ENCODE measurements at regions not wholly inside any gene's neighbourhood (a gene's known extent, or its start where the extent isn't known, plus 50 kb on each side); places are given as distances from the start of the nearest gene placed in this dataset.

DNA sequence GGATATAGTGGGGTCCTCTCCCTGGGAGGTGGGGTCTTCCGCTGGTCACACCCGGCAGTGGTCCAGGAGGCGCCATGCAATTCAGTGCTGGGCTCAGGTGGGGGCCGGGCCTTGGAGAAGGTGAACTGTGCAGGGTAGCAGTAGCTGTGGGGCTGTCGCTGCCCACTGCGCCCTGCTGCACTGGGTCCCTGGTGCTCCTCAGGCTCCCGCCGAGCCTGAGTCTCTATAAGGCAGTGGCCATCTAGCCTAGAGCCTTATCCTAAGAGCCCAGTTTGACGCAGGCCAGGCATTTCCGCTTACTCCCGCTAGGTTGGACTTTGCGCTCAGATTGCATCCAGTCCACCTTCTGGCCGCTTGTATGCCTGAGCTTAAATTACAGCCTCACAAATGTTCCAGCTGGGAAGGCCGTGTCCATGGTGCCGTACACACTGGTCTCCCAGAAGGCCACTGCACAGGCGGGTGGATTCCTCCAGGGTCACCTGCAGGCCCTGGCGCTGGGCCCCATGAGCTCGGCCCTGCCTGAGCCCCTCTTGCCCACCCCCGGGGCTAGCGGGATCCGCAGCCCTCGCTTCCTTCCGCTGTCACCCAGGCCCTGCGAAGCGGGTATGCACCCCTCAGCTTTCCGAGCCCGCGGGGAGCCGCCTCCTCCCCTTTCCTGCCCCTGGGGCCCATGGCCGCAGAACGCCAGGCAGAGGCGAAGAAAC is 1762.2 kb downstream of the TP53TG3F start:
- no peak overlapping the region for H3K4me3 ChIP-seq
- no peaks in the 10 kb centered on the region for H3K4me1 ChIP-seq
- DNase-seq, result no peak
- peaks cover 7% of the 10 kb centered on the region for H3K9me3 ChIP-seq (replicated peaks)
- TF ChIP-seq, protein P1, sequence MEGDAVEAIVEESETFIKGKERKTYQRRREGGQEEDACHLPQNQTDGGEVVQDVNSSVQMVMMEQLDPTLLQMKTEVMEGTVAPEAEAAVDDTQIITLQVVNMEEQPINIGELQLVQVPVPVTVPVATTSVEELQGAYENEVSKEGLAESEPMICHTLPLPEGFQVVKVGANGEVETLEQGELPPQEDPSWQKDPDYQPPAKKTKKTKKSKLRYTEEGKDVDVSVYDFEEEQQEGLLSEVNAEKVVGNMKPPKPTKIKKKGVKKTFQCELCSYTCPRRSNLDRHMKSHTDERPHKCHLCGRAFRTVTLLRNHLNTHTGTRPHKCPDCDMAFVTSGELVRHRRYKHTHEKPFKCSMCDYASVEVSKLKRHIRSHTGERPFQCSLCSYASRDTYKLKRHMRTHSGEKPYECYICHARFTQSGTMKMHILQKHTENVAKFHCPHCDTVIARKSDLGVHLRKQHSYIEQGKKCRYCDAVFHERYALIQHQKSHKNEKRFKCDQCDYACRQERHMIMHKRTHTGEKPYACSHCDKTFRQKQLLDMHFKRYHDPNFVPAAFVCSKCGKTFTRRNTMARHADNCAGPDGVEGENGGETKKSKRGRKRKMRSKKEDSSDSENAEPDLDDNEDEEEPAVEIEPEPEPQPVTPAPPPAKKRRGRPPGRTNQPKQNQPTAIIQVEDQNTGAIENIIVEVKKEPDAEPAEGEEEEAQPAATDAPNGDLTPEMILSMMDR (IDR thresholded peaks at IDR 0.05; ENCODE audit: borderline replicate concordance), result no peak
- H3K36me3 ChIP-seq, result no peaks in the 10 kb centered on the region
- no peak overlapping the region for H3K27ac ChIP-seq (replicated peaks)
- intact Hi-C loops (cut with micrococcal nuclease), result no loop called here
- no peaks in the 10 kb centered on the region for H3K27me3 ChIP-seq (ENCODE audit: low read depth)

DNA sequence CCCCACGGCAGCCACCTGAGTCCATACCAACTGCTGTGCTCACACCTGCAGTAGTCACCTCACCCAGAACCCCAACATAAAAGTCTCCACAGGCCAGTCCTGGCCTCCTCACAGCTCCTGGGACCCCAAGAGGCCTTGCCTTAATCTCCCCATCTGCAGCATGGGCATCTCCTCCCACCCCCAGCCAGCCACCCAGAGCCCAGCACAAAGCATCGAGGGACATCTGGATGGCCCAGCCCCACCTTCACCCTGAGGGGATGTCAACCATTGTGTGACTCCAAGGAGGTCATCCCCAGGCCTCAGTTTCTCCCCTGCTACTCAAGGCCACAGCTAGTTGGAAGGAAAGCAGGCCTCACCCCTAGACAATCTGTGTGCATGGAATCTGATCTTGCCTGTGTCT is 1775.3 kb downstream of the TP53TG3F start:
- Histone ChIP-seq H3K9me3 (replicated peaks) (no peaks in the 10 kb centered on the region), H3K27me3 (ENCODE audit: low read depth) (peaks cover 6% of the 10 kb centered on the region), H3K4me3 (no peak overlapping the region), H3K27ac (replicated peaks) (no peak overlapping the region), H3K36me3 (no peaks in the 10 kb centered on the region), H3K4me1 (no peaks in the 10 kb centered on the region)
- intact Hi-C loops (cut with micrococcal nuclease), result no loop called here
- TF ChIP-seq, protein P1 (IDR thresholded peaks at IDR 0.05; ENCODE audit: borderline replicate concordance), result no peak
- DNase-seq, result no peak

DNA sequence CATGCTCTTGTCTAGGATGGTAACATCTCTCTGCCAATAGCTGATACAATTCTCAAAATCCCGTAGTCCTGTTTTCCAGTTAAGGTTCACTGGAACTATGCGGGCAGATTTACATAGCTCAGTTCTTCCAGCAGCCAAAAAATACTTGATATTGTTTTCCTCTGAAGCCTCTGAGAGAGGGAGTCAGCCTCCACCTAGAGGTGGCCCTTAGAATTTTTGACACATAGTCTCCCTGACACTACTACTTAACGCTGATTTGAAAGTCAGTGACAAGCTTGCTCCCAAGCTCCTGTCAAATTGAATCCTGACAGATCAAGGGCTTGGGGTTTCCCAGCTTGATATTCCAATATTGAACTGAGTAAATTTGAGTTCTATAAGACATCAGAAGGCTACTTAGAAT is 1780.1 kb downstream of the TP53TG3F start:
- H3K9me3 ChIP-seq (replicated peaks), result no peaks in the 10 kb centered on the region
- H3K36me3 ChIP-seq, result no peaks in the 10 kb centered on the region
- no peaks in the 10 kb centered on the region for H3K4me1 ChIP-seq
- H3K4me3 ChIP-seq, result no peak overlapping the region
- DNase-seq, result no peak
- intact Hi-C loops (cut with micrococcal nuclease), result no loop called here
- TF ChIP-seq, protein P1 (IDR thresholded peaks at IDR 0.05; ENCODE audit: borderline replicate concordance), result no peak
- peaks cover 6% of the 10 kb centered on the region for H3K27me3 ChIP-seq (ENCODE audit: low read depth)
- H3K27ac ChIP-seq (replicated peaks), result no peak overlapping the region

DNA sequence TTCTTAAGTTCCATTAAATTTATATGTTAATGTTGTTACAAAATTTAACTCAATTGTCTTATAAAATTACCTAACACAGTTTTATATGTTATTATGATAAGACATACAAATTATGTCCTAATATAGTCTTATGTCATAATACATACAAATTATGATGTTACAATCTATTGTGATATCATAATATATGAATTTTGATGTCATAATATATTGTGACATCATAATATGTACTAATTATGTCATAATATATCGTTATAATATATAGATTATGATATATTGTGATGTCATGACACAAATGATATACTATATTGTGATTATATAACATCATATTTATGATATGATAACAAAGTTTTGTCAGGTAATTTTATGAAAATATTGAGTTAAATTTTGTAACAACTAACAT is 1789.6 kb downstream of the TP53TG3F start:
- DNase-seq, result no peak
- no peak overlapping the region for H3K4me3 ChIP-seq
- TF ChIP-seq, protein P1 (IDR thresholded peaks at IDR 0.05; ENCODE audit: borderline replicate concordance), result no peak
- intact Hi-C loops (cut with micrococcal nuclease), result no loop called here
- H3K27ac ChIP-seq (replicated peaks), result no peak overlapping the region
- no peaks in the 10 kb centered on the region for H3K4me1 ChIP-seq
- no peaks in the 10 kb centered on the region for H3K27me3 ChIP-seq (ENCODE audit: low read depth)
- H3K9me3 ChIP-seq (replicated peaks), result peaks cover 13% of the 10 kb centered on the region
- H3K36me3 ChIP-seq, result no peaks in the 10 kb centered on the region

DNA sequence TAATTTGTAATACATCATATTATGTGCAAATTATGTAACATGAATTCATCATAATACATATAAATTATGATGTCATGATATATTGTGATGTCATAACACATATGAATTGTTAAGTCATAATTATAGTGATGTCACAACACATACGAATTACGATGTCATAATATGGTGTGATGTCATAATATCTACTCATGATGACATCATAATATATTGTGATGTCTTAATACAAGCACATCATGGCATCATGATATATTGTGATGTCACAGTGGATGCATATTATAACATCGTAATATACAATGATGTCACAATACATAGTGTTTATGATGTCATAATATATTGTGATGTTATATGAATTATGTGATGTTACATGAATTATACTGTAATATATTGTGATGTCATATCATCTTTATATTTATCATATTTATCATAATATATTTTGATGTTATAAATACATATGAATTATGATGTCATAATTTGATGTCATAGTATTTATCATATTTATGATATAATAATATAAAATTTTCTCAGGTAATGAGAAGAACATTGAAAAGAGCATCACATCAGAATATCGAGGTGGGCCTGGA is 1793.0 kb downstream of the TP53TG3F start:
- Histone ChIP-seq H3K27ac (replicated peaks) (no peak overlapping the region), H3K4me3 (no peak overlapping the region), H3K4me1 (no peaks in the 10 kb centered on the region), H3K9me3 (replicated peaks) (peaks cover 29% of the 10 kb centered on the region), H3K36me3 (no peaks in the 10 kb centered on the region), H3K27me3 (ENCODE audit: low read depth) (peaks cover 7% of the 10 kb centered on the region)
- TF ChIP-seq, protein P1 (IDR thresholded peaks at IDR 0.05; ENCODE audit: borderline replicate concordance), result no peak
- DNase-seq, result no peak
- intact Hi-C loops (cut with micrococcal nuclease), result no loop called here
